ENCODE measurements at regions not wholly inside any gene's neighbourhood (a gene's known extent, or its start where the extent isn't known, plus 50 kb on each side); places are given as distances from the start of the nearest gene placed in this dataset.

- TF ChIP-seq POLR2A (IDR thresholded peaks at IDR 0.05; ENCODE audit: low read length) (no peak), GATA1 (IDR thresholded peaks at IDR 0.05; ENCODE audit: low read depth, low read length) (no peak)
Observed at GRCh38 chr4:31408121-31408520, 688.0 kb downstream of the PCDH7 start.
